HEK293T (cell line): ENCODE measurements at regions not wholly inside any gene's neighbourhood (a gene's known extent, or its start where the extent isn't known, plus 50 kb on each side); places are given as distances from the start of the nearest gene placed in this dataset.

Source experiments
- CTCF ChIA-PET: fragments of 350-600 bp; formaldehyde crosslinking; extraction: SDS; loops from one replicate; lab custom pipeline; 2021; ENCODE audit warnings: antibody characterized with exemption, inconsistent platforms; lab: Yijun Ruan, JAX
- POLR2A ChIA-PET: fragments of 350-600 bp; formaldehyde crosslinking; extraction: SDS; loops from one replicate; lab custom pipeline; 2020; ENCODE audit warnings: antibody characterized with exemption, inconsistent platforms; lab: Yijun Ruan, JAX
- DNase-seq: peaks from one replicate; pipeline ENCODE4 v3.0.0; 2012; ENCODE audit warnings: mixed read lengths; ENCODE audit errors: extremely low spot score
- ARNT ChIP-seq: fragments of 450-650 bp; IDR thresholded peaks from 2 replicates; pipeline ENCODE4 v1.6.1; 2017; ENCODE audit warnings: mild to moderate bottlenecking
- BHLHE40 ChIP-seq: fragments of 450-650 bp; IDR thresholded peaks from 2 replicates; pipeline ENCODE4 v1.6.1; 2016; ENCODE audit warnings: mild to moderate bottlenecking, moderate library complexity, borderline replicate concordance
- CTBP1 ChIP-seq: fragments of 450-650 bp; IDR thresholded peaks from 2 replicates; pipeline ENCODE4 v1.6.1; 2016; ENCODE audit warnings: borderline replicate concordance
- ELF4 ChIP-seq: fragments of 450-650 bp; IDR thresholded peaks from 2 replicates; pipeline ENCODE4 v1.6.1; 2017; ENCODE audit warnings: antibody characterized with exemption
- FOXA1 ChIP-seq: fragments of 450-650 bp; IDR thresholded peaks from 2 replicates; pipeline ENCODE4 v1.6.1; 2016; ENCODE audit warnings: mild to moderate bottlenecking
- FOXK2 ChIP-seq: fragments of 450-650 bp; IDR thresholded peaks from 2 replicates; pipeline ENCODE4 v1.6.1; 2016; ENCODE audit warnings: mild to moderate bottlenecking
- FOXM1 ChIP-seq: fragments of 450-650 bp; IDR thresholded peaks from 2 replicates; pipeline ENCODE4 v1.6.1; 2017; ENCODE audit warnings: mild to moderate bottlenecking, borderline replicate concordance
- HDGF ChIP-seq: fragments of 450-650 bp; IDR thresholded peaks from 2 replicates; pipeline ENCODE4 v1.6.1; 2017; ENCODE audit warnings: antibody characterized with exemption, borderline replicate concordance
- L3MBTL2 ChIP-seq: fragments of 450-650 bp; conservative IDR thresholded peaks from 2 replicates; pipeline ENCODE4 v1.6.1; 2016; ENCODE audit warnings: mild to moderate bottlenecking
- LEF1 ChIP-seq: fragments of 450-650 bp; IDR thresholded peaks from 2 replicates; pipeline ENCODE4 v1.6.1; 2017; ENCODE audit warnings: mild to moderate bottlenecking, borderline replicate concordance
- NFRKB ChIP-seq: fragments of 450-650 bp; IDR thresholded peaks from 2 replicates; pipeline ENCODE4 v1.6.1; 2016; ENCODE audit warnings: mild to moderate bottlenecking, moderate library complexity
- PKNOX1 ChIP-seq: fragments of 450-650 bp; IDR thresholded peaks from 2 replicates; pipeline ENCODE4 v1.6.1; 2016
- SP1 ChIP-seq: fragments of 450-650 bp; IDR thresholded peaks from 2 replicates; pipeline ENCODE4 v1.6.1; 2017
- SUZ12 ChIP-seq: fragments of 450-650 bp; IDR thresholded peaks from 2 replicates; pipeline ENCODE4 v1.6.1; 2016; ENCODE audit warnings: mild to moderate bottlenecking
- TARDBP ChIP-seq: fragments of 450-650 bp; IDR thresholded peaks from 2 replicates; pipeline ENCODE4 v1.6.1; 2016
- ZNF384 ChIP-seq: fragments of 450-650 bp; IDR thresholded peaks from 2 replicates; pipeline ENCODE4 v1.6.1; 2016

GRCh38 chr14:30417999-30418398 is 141.0 kb upstream of the G2E3 start:
- no peak for TF ChIP-seq ZNF384
- no peak for TF ChIP-seq SUZ12
- TF ChIP-seq CTBP1: no peak
- TF ChIP-seq PKNOX1: no peak
- POLR2A ChIA-PET: no interaction called here
- DNase-seq: no peak
- CTCF ChIA-PET: no interaction called here

- DNase-seq: no peak
- TF ChIP-seq SUZ12: no peak
- no peak for TF ChIP-seq FOXA1
- POLR2A ChIA-PET: no interaction called here
These were observed 139.9 kb upstream of the G2E3 start for GRCh38 chr14:30419037-30419436.

GRCh38 chr14:30420515-30420914 is 138.4 kb upstream of the G2E3 start:
- DNase-seq: no peak
- ChIA-PET POLR2A (no interaction called here), CTCF (interaction anchor here (0.5 kb wide), 1 partner anchor 714 kb away, joined by 5 read pairs; no protein-coding TSS in a partner anchor)
- TF ChIP-seq ZNF384: no peak
- no peak for TF ChIP-seq PKNOX1
- no peak for TF ChIP-seq FOXA1
- TF ChIP-seq SUZ12: no peak
- no peak for TF ChIP-seq FOXK2
- no peak for TF ChIP-seq HDGF
- no peak for TF ChIP-seq LEF1
- TF ChIP-seq BHLHE40: no peak
- no peak for TF ChIP-seq L3MBTL2
- no peak for TF ChIP-seq NFRKB
- no peak for TF ChIP-seq ELF4
- TF ChIP-seq CTBP1: no peak
- TF ChIP-seq FOXM1: no peak
- TF ChIP-seq ARNT: no peak
- no peak for TF ChIP-seq SP1
- TF ChIP-seq TARDBP: no peak

More at GRCh38 chr14:30419037-30419436, 139.9 kb upstream of the G2E3 start:
- CTCF ChIA-PET: no interaction called here

GRCh38 chr14:30426463-30426862 is 132.5 kb upstream of the G2E3 start:
- DNase-seq: no peak
- CTCF ChIA-PET: no interaction called here
- TF ChIP-seq SP1: no peak
- TF ChIP-seq ZNF384: no peak
- TF ChIP-seq NFRKB: no peak
- TF ChIP-seq SUZ12: no peak
- TF ChIP-seq CTBP1: no peak
- TF ChIP-seq BHLHE40: no peak
- TF ChIP-seq L3MBTL2: no peak
- TF ChIP-seq PKNOX1: no peak
- TF ChIP-seq FOXM1: no peak
- TF ChIP-seq HDGF: no peak
- TF ChIP-seq TARDBP: no peak
- TF ChIP-seq ELF4: no peak
- TF ChIP-seq LEF1: no peak
- no peak for TF ChIP-seq FOXA1
- no peak for TF ChIP-seq FOXK2
- POLR2A ChIA-PET: no interaction called here

- CTCF ChIA-PET: no interaction called here
- no peak for DNase-seq
- TF ChIP-seq L3MBTL2: no peak
- no peak for TF ChIP-seq FOXK2
- no peak for TF ChIP-seq CTBP1
- no peak for TF ChIP-seq FOXM1
- TF ChIP-seq FOXA1: no peak
- TF ChIP-seq ZNF384: no peak
- POLR2A ChIA-PET: no interaction called here
These were observed 131.6 kb upstream of the G2E3 start for GRCh38 chr14:30427401-30427800.

- no peak for TF ChIP-seq L3MBTL2
- no peak for TF ChIP-seq FOXK2
- no peak for TF ChIP-seq SUZ12
- no peak for TF ChIP-seq FOXA1
- no peak for TF ChIP-seq SP1
- no peak for TF ChIP-seq CTBP1
- TF ChIP-seq ZNF384: no peak
- TF ChIP-seq LEF1: no peak
- no peak for TF ChIP-seq ELF4
- no peak for TF ChIP-seq NFRKB
- no peak for DNase-seq
- ChIA-PET POLR2A (no interaction called here), CTCF (no interaction called here)
These were observed 131.1 kb upstream of the G2E3 start for GRCh38 chr14:30427846-30428245.

- TF ChIP-seq PKNOX1 (no peak), HDGF (no peak), BHLHE40 (no peak), SUZ12 (no peak), FOXM1 (no peak), TARDBP (no peak), FOXA1 (no peak), FOXK2 (no peak), ARNT (no peak), L3MBTL2 (no peak), ELF4 (no peak), LEF1 (no peak), CTBP1 (no peak), NFRKB (no peak), SP1 (no peak), ZNF384 (no peak)
- POLR2A ChIA-PET: no interaction called here
These were observed 127.4 kb upstream of the G2E3 start for GRCh38 chr14:30431552-30431951.

More at GRCh38 chr14:30431552-30431951, 127.4 kb upstream of the G2E3 start:
- no peak for DNase-seq
- CTCF ChIA-PET: interaction anchor here (0.7 kb wide), 1 partner anchor 1674 kb away, joined by 3 read pairs; no protein-coding TSS in a partner anchor
